Forelimb muscle (tissue), 1 donor: ENCODE measurements at regions not wholly inside any gene's neighbourhood (a gene's known extent, or its start where the extent isn't known, plus 50 kb on each side); places are given as distances from the start of the nearest gene placed in this dataset.

Experiments
- DNase-seq: peaks from one replicate; pipeline ENCODE4 v3.0.0-alpha.2; 2013; ENCODE audit warnings: low read depth

DNA sequence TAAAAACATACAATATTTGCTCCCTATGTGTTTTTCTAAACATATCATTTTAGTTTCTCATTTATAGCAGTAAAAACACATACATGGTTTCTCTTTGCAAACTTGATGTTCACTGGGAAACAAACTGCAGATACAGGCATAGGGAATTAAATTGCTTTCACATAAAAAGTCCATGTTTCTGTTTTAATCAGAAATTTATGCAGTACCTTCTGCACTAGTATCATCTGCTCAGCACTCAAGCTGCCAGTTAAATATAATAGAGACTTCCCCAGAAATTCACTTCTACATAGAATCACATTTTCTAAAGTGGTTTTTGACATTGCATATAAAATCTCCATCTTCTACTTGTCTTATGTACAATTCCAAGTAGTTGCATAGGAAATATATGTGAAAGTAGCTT, 1107.3 kb upstream of the NRXN1 start:
- DNase-seq, result no peak

DNA sequence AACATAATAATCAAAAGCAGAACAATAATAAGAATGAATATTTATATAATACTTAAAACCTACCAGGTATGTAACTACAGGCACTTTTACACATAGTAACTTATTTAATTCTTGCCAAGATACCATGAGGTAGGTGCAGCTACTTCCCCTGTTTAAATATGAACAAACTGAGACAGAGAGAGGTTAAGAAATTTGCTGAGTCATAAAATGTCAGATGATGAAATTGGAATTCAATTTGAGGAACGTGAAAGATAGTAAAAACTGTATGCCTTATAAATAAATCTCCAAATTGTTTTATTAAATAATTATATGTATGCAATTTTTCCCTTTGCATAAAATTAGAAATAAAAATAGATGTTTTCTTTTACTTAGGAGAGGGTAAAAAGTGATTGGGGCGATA, 1103.3 kb upstream of the NRXN1 start:
- DNase-seq, result no peak

DNA sequence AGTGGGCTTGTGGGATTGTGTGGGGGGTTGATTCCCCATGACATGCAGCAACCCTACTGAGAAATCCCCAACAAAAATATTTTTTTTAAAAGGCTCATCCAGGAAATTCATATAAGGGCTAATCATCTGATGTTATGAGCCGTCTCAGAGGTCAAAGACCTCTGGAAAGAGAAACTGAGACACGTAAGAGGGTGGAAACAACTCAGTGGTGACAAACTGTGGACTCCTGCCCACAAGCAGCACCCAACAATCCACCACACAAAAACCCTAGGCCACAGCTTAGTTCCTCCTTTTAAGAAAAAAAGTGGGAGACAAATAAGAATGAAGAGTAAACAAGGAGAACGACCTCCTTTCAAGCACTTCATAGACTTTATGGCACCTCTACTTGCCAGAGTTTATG, 1096.1 kb upstream of the NRXN1 start:
- no peak for DNase-seq

DNA sequence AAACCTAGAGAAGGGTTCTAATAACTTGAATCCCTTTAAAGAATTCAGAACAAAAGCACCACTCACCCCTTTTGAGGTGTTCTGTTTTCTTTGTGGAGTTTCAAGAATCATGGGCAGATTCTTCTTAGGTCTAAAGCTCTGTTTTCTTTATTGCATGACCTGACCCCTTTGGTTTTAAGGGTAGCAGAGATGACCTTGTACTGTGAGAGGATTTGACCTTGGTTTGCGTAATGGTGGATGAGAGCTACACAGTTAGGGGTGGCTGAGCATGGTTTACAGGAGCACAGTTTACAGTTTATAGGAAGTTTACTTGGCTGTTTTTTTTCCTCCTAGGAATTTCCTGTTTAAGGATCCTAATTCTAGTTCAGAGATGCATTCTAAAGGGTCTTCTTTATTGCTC, 1095.6 kb upstream of the NRXN1 start:
- DNase-seq, result no peak

DNA sequence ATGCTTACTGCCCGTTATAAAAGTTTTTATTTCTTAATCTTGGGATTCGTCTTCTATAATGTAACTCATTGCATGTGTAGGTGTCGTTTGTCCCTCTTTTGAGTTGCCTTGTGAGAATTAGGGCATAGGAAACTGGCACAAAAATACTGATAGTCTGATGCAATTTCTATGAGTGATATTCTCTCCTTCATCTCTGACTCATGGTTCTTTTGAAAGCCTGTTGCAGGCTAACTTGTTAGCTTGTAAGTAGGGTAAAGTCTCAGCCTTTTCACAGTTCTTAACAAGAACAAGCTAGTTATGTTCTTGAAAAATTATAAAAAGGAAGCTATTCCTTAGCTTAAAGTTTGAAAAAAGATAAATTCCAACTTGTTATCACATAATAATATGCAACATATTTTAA, 1085.4 kb upstream of the NRXN1 start:
- no peak for DNase-seq

DNA sequence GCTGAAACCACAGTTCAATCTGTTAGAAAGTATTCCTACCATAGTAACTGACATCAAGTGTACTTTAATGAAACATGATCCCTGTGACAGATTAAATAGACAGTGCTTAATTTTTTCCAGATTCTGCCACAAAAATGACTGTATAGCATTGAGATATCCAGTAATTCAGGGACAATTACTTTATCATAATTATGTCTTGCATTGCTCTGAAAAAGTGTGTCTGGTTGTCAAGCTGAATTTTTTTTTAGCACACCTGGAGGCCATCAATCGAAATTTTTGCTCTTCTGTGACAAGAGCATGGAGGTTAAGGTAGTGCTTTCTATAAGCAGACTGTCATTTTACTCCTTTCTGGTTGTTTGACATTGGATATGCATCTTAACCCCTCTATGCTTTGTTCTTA, 1083.8 kb upstream of the NRXN1 start:
- DNase-seq, result no peak

DNA sequence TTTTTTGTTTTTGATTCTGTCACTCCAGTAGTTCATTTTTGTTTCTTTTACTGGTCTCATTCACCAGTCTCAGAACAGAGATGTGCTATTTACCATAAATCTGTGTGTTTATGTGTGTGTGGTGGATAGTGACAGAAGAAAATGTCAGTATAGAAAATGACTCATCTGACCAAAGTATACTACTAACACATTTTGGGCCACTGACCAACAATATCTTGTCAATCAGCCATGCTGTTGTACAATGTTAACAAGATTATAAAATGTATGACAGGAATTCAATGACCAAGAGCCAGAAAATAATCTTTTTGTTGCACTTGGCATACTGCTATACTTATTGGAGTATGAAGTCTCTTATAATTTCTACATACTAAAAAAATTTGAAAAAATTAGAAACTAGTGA, 1081.4 kb upstream of the NRXN1 start:
- DNase-seq, result no peak

DNA sequence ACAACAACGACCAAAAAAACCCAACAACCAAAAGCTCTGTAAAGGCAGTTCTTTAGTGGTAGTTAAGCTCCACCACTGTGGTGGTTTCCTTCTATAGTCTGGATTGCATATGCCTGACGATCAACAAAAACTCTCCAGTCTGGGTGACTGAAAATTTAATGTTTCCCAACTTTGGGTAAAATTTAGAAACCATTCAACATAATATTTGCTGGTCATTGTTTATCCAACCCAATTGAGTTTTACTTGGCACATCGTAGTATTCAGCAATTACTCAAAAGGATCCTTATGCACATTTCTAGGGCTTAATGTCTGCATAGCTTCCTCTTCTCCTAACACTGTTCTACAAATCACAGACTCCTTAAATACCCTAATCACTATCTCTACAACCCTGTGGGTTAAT, 1080.2 kb upstream of the NRXN1 start:
- DNase-seq, result no peak

DNA sequence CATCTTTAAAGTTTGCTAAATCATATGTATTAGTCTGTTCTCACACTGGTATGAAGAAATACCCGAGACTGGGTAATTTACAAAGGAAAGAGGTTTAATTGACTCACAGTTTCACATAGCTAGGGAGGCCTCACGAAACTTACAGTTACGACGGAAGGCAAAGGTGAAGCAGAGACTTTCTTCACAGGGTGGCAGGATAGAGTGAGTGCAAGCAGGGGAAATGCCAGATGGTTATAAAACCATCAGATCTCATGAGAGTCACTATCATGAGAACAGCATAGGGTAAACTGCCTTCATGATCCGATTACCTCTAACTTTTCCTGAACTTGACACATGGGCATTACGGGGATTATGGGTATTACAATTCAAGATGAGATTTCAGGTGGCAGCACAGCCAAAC, 1075.2 kb upstream of the NRXN1 start:
- DNase-seq, result no peak

DNA sequence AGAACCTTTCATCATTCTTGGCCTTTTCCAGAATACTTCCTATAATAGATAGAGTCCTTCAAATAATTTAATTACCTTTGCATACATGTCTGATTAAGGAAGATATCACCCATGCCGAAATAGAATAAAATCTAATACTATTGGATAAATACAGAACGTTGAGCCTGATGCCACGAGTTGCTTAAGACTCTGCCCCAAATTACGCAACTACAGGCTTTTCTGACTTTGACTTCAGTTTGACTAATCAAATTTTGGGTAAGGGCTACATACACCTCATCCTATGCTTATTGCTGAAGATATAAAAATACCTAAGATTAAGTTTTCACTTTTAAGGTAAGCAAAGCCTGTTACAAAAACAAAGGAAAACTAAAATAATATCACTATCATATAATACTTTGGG, 1065.1 kb upstream of the NRXN1 start:
- no peak for DNase-seq

DNA sequence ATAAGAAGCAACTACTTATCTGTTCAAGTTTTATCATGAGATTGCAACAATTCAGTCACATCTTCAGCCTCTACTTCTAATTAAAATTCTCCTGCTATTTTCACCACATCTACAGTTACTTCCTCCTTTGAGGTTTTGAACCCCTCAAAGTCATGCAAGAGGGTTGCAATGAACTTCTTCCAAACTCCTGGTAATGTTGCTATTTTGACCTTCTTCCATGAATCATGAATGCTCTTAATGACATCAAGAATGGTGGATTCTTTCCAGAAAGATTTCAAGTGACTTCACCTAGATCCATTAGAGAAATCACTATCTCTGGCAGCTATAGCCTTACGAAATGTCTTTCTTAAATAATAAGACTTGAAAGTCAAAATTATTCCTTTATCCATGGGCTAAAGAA, 1052.8 kb upstream of the NRXN1 start:
- DNase-seq, result no peak

DNA sequence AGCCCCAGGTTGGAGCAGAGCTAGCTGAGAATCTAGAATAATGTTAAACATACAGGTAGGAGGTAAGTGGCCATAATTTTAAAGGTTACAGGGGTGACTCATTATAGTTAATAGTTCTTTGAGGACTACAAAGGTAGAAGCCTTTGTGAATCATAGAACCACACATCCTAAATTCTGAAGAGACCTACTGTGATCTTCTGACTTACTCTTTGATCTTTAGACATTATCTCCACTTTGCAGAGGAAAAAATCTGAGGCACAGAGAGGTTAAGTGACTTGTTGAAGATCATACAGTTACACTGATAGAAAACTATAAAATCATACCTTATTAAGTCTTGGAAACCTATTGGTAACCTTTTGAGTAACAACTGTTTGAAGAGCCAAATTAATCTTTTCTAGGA, 1051.3 kb upstream of the NRXN1 start:
- DNase-seq, result no peak

DNA sequence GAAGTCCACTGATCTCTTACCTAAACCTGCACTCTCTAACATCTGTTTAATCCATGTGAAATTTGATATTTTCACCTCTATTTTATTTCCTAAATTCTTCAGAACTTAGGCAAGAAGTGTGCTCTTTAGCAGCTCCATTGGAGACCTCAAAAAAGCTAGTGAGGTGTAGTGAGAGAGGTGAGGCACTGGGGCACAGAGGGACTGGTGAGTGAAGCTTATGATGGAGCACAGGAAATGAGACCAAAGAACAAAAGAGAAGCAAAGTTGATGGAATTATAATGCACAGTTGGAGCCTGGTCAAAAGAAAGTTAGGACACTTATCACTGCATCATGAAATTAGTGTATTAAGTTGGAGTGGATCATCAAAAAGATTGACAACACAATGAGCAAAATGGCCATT, 1050.7 kb upstream of the NRXN1 start:
- DNase-seq, result no peak

DNA sequence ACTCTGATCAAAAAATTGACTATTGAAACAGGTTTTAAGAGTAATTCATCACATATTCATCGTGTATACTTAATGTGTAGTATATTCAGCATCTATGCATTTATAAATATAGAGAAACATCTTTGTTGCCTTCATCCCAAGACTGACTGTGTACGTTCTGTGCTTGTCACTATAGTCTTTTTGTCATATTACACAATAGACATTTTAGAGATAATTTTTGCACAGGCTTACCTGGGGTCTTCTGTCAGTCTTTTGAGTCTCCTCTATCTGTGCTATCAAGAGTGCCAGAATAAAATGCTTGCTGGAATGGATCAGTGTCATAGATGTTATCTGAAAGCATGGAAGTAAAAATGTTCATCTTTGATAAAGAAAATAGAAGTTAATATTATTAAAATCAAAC, 1047.7 kb upstream of the NRXN1 start:
- DNase-seq, result no peak

DNA sequence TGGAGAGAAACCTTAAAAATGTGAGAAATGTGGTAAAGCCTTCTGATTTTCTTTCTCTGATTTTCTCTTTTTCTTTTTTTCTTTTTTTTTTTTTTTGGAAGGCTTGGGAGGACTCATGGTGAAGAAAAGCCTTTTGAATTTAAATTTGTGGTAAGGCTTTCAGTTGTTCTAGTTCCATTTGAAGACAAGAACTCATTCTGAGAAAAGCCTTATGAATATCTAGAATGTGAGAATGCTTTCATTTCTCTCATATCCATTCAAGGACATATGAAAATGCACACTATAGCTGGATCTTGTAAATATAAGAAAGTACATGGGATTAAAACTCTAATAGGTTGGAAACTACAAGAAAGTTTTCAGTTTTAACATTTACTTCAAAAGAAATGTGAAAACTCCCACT, 1045.2 kb upstream of the NRXN1 start:
- no peak for DNase-seq

DNA sequence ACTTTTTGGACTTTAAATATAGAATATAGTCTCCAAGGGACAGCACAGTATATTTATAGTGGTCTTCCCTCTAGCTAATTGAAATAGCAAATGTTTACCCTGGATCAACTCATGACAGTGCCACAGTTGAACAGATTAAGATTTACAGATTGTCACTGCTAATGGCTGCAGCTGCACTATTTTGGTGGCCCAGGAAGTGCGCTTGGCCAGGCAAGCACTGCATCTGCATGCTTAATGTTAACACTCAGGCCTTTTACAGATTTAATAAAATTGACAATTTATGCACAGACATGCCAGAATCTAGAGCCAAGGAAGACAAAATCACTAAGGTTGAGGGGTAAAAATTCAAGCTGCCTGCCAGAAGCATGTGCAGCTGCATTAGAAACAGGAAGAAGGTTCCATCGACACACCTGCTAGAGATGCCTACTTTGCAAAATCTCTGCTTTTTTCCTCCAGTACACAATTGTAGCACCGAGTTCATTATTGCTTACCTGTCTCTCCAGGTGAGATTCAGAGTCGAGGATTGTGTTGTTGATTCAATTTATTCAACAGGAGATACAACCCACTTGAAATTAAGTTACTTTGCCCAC, 1042.3 kb upstream of the NRXN1 start:
- no peak for DNase-seq

DNA sequence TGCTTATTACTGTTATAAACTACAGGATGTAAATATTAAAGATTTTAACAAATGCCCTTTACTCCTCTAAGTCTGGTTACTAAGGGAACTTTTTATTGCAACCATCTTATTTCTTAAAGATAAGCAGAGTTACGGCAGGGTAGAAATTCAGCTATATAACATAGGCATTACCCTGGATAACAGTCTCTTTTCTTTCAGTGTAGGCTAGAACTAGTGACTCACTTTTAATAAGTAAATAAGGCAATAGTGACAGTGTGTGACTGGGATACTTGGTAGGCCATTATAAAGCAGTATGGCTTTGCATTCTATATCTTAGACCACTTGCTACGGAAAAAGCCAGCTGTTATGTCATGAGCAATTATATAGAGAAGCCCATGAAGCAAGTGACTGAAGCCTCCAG, 1041.0 kb upstream of the NRXN1 start:
- DNase-seq, result no peak

DNA sequence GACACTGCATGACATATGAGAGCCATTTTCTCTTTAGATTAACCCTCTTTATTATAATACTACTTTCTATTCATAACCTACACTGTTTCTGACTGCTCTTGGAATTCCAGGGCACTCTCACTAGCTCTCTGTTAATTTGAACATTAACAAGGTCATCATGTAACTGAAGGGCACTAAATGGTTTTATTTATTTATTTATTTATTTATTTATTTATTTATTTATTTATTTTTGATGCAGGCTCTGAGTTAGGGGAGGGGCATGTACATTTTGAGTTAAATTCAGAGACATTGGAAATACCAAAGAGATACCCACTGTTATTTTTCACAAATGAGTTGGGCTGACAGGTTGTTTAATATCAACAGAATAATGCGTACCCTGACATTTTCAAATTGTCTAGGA, 1038.7 kb upstream of the NRXN1 start:
- no peak for DNase-seq

DNA sequence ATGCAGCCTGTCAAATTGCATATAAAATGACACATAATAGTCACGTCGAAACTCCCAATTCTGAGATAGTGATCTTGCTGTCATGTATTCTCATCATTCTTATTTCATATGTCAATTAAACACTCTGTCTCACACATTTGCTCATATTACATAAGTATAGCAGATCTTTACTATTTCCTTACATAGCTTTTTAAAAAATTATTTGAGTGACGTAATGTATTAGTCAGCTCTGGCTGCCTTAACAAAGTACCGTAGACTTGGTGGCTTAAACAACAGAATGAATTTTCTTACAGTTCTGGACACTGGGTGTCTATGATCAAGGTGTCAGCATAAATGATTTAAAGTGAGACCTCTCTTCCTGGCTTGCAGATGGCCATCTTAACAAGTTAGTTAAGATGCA, 1032.3 kb upstream of the NRXN1 start:
- no peak for DNase-seq

DNA sequence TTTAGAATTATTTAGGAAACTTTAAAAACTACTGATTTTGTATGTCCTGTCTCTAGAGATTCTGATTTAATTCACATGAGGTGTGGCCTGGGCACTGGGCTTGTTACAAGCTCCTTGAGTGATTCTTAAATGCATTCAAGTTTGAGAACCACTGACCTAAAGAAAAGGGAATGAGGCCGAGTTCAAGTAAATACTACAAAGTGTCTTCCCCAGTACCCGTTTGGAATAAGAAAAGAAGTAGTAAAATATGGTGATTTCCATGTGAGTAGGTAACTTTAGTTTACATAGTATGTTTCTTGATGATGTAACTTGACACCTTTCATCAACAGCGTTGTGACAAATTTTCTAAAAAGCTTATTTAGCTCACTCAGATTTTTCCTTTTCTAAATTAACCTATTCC, 1022.9 kb upstream of the NRXN1 start:
- DNase-seq, result no peak

DNA sequence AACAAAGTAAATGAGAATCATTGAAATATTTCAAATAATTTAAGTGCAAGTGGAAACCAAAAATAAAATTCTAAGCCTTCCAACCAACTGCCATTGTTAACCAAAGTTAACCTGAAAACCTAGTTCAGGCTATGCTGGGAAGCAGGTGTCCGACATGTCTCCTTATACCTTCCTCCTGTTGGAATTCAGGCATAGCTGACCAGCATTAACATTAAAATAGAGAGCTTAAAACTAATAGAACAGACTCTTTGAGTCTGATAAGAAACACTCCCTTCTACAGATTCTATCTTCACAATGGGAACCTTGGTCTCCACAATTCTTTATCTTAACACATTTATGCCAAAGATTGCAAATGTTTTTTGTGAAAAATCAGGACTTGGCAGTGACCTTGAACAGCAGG, 1004.9 kb upstream of the NRXN1 start:
- DNase-seq, result no peak

DNA sequence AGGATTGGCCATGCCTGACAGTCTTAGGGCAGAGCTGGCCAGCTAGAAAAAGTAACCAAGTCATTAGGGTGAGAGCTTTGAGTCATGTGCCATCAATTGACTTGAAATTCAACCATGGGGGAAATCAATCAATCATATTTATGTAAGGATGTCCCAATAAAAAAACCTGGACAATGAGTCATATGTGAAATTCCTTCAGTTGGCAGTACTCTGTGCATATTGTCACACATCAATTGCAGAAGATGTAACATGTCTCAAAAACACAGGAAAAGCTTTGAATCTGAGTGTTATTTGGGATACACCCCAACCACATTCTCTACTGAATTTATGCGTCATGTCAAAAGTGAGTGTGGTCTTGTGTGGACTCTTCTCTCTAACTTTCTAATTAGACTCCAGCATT, 1004.1 kb upstream of the NRXN1 start:
- DNase-seq, result no peak

DNA sequence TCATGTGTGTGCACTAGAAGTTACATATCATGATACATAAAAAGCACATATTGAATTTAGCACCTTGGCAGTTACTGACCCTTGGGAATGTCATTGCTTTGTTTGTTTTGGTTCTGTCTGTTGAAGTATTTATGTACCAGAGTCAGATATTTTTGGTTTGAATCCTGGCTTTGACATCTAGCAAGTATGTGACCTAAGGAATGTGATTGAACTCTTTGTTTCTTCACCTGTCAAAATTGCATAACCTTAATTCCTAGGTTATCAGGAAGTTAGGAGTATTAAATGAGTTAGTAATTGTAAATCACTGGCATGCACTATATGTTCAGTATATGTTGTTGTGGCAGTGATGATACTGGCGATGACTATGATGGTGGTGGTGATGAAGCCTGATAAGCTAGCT, 1003.5 kb upstream of the NRXN1 start:
- no peak for DNase-seq

DNA sequence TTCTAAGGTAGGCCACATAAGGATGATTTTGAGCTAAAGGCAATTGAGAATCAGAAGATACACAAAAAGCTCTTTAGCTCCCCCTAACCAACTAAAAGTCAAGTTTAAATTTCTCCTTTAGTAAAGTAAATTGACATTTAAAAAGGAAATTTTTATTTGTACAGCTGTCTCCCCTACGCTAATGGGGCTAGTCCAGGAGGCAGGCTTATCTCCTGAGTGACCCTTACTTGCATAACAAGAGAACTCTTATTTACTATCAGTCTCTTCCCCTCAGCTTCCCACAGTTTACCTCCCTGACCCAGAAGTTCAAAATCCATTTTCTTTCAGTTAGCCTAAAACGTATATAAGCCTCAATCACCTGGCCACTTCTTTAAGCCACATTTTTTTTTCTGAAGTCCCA, 1002.8 kb upstream of the NRXN1 start:
- no peak for DNase-seq

DNA sequence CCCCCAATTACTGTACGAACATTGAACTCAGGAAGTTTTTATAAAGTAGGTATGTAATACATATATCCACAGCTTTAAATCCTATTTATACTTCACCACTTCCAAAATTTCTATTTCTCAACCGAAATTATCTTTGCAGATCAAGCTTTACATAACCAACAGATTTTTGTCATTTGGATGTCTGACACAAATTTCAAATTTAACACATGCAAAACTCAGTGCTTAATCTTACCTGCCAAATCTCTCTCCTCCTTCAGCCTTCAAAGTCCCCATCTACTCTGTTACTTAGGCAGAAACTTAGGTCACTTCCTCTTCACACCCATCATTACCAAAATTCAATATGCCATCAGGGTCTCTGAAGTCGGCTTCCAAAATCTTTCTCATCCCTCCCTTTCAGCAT, 990.1 kb upstream of the NRXN1 start:
- DNase-seq, result no peak
